GM06990 (cell line): ENCODE measurements at regions not wholly inside any gene's neighbourhood (a gene's known extent, or its start where the extent isn't known, plus 50 kb on each side); places are given as distances from the start of the nearest gene placed in this dataset.

Experiments used
- DNase-seq: peaks from one replicate; pipeline ENCODE4 v3.0.0-alpha.2; 2011; ENCODE audit not compliant: insufficient read length; ENCODE audit errors: extremely low read depth
- H3K27me3 ChIP-seq: replicated peaks from 2 replicates; pipeline ENCODE4 v1.6.0; 2011; ENCODE audit warnings: low read length; ENCODE audit not compliant: control insufficient read depth, insufficient read depth
- H3K36me3 ChIP-seq: 2 replicates; pipeline ENCODE4 v1.5.1; 2011; ENCODE audit warnings: low read length; ENCODE audit not compliant: control insufficient read depth, insufficient read depth
- H3K4me3 ChIP-seq: replicated peaks from 2 replicates; pipeline ENCODE4 v1.5.1; 2011; ENCODE audit warnings: low read depth, mild to moderate bottlenecking, control low read depth, low read length
- TF ChIP-seq, protein P1 (sequence below): IDR thresholded peaks from 2 replicates; pipeline ENCODE4 v1.5.1; 2011; ENCODE audit warnings: low read length, control low read depth, mild to moderate bottlenecking, inconsistent platforms; ENCODE audit not compliant: insufficient read depth, poor library complexity, severe bottlenecking

DNA sequence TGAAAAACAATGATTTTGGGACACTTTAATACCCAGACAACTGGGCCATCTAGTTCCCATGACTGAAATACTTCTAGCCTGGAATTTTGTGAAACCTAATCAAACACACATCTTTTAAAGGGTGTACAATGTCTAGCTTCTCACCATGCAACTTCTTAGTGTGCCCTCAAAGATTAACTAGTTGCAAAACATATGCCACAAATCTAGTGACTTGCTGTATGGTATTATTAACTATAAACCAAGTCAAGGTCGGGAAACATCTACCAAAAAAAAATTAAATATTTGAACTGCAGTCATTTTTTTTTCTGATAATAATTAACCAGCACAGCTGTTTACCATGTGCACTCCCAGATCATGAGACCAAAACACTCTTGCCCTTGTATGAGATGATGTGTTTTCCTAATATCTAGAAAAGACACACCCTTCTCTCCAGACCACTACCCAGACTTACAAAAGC, 171.8 kb upstream of the FOXN3 start:
- no peak for DNase-seq
- TF ChIP-seq, protein P1, sequence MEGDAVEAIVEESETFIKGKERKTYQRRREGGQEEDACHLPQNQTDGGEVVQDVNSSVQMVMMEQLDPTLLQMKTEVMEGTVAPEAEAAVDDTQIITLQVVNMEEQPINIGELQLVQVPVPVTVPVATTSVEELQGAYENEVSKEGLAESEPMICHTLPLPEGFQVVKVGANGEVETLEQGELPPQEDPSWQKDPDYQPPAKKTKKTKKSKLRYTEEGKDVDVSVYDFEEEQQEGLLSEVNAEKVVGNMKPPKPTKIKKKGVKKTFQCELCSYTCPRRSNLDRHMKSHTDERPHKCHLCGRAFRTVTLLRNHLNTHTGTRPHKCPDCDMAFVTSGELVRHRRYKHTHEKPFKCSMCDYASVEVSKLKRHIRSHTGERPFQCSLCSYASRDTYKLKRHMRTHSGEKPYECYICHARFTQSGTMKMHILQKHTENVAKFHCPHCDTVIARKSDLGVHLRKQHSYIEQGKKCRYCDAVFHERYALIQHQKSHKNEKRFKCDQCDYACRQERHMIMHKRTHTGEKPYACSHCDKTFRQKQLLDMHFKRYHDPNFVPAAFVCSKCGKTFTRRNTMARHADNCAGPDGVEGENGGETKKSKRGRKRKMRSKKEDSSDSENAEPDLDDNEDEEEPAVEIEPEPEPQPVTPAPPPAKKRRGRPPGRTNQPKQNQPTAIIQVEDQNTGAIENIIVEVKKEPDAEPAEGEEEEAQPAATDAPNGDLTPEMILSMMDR, result no peak
- Histone ChIP-seq H3K27me3 (no peaks in the 10 kb centered on the region), H3K4me3 (no peak overlapping the region), H3K36me3 (no peaks in the 10 kb centered on the region)

DNA sequence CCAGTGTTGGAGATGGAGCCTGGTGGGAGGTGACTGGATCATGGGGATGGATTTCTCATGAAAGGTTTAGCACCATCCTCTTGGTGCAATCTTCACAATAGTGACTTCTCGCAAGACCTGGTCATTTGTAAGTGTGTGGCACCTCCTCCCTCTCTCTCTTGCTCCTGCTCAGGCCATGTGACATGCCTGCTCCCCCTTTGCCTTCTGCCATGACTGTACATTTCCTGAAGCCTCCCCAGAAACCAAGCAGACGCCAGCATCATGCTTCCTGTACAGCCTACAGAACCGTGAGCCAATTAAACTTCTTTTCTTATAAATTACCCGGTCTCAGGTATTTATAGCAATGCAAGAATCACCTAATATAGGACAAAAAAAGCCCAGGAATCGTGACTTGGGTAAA, 171.0 kb upstream of the FOXN3 start:
- Histone ChIP-seq H3K4me3 (no peak overlapping the region), H3K27me3 (no peaks in the 10 kb centered on the region), H3K36me3 (no peaks in the 10 kb centered on the region)
- TF ChIP-seq, protein P1, result no peak
- no peak for DNase-seq

DNA sequence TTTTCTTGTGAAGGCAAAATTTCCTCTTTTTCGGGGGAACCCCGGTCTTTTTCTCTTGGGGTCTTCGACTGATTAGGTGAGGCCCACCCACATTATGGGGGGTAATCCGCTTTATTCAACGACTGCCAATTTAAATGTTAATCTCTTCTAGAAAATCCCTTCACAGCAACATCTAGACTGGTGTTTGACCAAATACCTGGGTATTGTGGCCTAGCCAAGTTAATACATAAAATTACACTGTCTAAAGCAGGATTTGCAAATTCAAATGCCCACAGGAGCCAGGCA, 170.0 kb upstream of the FOXN3 start:
- no peak for DNase-seq
- Histone ChIP-seq H3K4me3 (no peak overlapping the region), H3K36me3 (no peaks in the 10 kb centered on the region), H3K27me3 (no peaks in the 10 kb centered on the region)
- TF ChIP-seq, protein P1, result no peak

DNA sequence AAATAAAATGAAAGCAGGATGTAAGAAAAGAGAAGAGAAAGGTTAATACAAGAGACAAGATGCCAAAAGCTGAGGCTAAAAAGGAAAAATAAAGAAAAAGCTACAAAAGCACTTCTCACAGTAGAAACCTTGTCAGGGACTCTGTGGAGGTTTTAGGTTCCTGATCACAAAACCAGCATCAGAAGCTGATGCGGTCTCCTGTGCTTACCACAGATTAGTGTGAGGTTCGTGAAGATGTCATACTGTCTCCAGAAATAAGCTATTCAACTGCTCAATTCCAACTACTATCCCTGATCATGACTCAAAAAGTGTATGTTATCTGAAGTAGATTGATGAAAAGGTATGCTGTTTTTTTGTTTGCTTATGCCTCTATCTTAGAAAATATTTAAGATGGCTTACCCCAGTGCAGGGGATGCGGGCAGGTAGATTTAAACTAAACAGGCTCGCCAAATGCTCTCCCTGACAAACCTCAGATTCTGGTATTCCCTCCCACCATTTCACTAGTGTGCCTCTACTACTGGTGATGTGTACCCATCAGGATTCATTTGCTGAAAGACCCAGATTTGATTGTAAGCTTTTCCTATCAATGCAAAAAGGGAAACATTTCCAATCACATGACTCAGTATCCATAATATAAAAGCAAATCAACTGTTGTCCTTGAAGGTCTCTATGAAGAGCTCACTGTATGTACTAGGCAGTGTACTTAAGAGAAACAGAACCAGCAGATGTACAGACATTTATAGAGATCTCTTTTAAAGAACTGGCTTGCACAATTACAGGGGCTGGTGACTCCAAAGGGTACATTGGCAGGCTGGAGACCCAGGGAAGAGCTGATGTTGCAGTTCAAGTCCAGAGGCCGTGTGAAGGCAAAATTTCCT, 169.5 kb upstream of the FOXN3 start:
- no peaks in the 10 kb centered on the region for H3K36me3 ChIP-seq
- H3K4me3 ChIP-seq, result no peak overlapping the region
- DNase-seq, result no peak
- TF ChIP-seq, protein P1, result no peak
- no peaks in the 10 kb centered on the region for H3K27me3 ChIP-seq

DNA sequence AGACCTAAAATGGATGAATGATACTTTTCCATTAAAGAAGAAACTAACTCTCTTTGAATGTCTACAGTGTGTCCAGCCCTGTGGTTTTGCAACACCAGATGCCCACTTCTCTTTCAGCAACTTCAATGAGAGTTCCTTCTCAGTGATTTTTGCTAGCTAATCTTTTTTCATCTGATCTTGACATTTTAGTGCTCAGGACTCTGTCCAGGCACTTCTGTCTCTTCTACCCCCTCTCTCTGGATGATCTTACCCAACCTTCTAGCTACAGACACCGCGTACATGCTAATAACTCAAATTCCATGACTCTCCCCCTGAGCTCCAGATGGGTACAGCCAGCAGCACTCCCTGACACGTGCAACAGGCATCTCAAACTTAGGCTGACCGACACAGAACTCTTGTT, 161.1 kb upstream of the FOXN3 start:
- TF ChIP-seq, protein P1, result no peak
- no peak overlapping the region for H3K4me3 ChIP-seq
- H3K27me3 ChIP-seq, result no peaks in the 10 kb centered on the region
- no peaks in the 10 kb centered on the region for H3K36me3 ChIP-seq
- DNase-seq, result no peak
